HG03097 (cell line): ENCODE measurements at regions not wholly inside any gene's neighbourhood (a gene's known extent, or its start where the extent isn't known, plus 50 kb on each side); places are given as distances from the start of the nearest gene placed in this dataset.

ENCODE experiments used
- ATAC-seq: cut with Tn5 transposase; IDR thresholded peaks from one replicate; pipeline ENCODE4 v1.9.1; 2021; ENCODE audit not compliant: unreplicated experiment, low FRiP score

DNA sequence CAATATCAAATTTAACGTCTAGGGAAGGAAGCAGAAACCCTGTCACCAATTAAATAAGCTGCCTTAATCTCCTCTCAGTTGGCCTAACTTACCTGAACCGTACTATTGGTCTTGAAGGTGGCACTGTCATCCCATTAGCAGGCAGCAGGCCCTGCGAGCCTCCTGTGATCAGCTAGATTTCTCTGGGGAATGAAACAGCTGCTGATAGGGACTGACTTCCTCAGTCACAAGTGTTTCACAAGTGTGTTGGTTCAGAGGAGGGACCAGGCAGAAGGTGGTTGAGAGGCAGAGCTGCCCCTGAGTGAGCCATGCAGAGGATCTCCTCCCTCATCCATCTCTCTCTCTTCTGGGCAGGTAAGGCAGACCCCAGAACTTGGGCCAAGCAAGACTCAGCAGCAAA, 166.8 kb downstream of the DAD1 start:
- ATAC-seq: no peak

DNA sequence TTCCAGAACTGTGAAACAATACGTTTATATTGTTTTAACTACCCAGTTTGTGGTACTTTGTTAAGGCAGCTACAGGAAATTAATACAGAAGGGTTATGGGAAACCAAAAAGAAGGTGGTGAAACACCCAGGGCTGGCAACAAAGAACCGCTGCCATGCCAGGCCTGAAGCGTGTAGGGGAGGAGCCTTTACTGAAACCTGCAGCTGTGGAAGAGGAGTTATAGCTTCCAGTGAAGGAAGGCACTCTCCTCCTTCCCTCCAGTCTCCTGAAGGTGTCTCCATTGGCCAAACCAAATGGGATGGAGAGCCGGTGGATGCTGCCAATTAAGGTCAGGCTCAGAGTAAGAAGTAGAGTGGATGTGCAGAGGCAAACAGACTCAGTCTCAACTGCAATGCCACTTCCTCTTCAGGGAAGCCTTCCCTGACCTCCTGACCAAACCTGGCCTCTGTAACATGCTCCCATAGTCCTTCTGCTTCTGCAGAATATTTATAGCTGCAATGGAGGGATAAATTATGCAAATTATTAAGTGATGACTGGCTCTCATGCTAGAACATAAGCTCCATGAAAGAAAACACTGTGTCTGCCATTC, 168.3 kb downstream of the DAD1 start:
- ATAC-seq: no peak

DNA sequence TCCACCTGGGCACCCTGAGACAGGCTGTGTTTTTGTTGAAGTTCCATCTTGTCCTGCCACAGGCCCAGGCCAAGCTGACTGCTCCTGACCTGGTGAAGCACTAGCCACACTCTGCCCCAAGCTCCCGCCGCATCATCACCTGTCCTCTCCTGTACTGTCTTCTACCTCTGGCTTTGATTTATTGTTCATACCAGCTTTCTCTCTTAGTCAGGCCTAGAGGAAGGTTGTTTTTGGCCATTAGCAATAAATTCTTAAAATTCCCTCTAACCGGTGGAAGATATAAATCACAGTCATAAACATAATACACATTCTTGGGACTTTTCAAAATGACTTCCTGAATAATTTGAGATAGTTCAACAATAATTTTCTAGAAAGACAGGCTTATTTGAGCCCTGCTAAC, 169.4 kb downstream of the DAD1 start:
- no peak for ATAC-seq

DNA sequence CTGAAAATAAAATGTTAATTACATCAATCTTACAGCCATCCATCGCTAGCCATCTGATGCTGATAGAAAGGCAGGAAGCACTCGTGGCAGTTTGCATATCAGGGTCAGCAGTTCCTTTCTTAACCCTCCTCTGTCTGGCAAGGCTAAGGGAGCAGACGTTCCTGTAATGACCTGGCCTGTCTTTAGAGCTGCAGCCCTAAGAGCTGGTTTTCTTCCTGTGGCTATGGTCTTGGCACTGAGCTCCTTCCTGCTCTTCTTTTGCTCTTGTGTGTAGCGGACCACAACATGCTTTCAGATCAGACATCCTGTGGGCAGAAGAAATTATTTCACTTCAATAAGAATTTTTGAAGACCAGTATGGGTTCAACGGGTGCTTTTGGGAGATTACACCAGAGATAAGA, 170.4 kb downstream of the DAD1 start:
- ATAC-seq: peak; percentile 73

DNA sequence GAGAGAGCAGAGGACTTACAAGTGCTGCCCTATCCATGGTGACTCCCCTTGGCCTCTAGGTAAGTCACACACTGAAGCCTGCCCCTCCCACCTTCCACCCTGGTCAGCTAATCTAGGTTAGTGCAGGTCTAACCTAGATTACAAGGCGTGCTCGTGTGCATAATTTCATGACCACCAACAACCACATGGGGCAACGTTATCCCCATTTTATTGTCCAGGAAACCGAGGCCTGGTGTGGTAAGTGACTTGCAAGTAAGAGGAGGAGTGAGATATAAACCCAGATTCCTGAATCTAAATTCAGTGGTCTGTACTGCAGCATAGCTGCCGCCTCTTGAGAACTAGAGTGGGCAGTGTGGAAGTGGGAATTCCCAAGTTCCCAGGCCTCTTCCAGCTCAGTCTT, 171.1 kb downstream of the DAD1 start:
- ATAC-seq: no peak

DNA sequence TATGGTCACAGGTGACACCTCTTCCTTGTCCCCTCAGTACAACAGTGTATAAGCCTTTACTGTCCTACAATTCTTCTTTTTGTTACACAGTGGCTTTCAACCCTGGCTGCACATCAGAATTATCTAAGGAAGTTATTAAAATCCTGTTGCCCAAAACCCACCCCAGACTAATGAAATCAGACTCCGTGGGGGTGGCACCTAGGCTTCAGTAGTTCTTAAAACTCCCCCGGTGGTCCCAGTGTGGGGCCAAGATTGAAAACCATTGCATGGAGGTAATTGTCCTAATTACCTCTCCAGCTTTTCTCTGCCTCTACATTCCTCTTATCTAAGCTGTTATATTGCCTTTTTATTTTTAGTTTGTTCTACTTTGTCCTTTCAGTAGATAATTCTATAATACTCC, 172.8 kb downstream of the DAD1 start:
- no peak for ATAC-seq

DNA sequence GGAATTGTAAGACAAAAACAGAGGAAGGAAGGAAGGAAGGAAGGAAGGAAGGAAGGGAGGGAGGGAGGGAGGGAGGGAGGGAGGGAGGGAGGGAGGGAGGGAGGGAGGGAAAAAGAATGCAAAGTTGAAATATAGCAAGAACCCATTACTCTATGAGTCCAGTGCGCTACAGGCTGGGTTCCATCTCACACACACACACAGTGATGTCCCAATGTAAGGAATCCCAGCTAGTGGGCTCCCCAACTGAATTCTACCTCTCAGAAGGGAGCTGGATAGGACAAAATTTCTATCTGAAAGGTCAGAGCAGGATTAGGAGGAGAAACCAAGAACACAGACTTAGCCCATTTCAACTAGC, 173.4 kb downstream of the DAD1 start:
- ATAC-seq: no peak

DNA sequence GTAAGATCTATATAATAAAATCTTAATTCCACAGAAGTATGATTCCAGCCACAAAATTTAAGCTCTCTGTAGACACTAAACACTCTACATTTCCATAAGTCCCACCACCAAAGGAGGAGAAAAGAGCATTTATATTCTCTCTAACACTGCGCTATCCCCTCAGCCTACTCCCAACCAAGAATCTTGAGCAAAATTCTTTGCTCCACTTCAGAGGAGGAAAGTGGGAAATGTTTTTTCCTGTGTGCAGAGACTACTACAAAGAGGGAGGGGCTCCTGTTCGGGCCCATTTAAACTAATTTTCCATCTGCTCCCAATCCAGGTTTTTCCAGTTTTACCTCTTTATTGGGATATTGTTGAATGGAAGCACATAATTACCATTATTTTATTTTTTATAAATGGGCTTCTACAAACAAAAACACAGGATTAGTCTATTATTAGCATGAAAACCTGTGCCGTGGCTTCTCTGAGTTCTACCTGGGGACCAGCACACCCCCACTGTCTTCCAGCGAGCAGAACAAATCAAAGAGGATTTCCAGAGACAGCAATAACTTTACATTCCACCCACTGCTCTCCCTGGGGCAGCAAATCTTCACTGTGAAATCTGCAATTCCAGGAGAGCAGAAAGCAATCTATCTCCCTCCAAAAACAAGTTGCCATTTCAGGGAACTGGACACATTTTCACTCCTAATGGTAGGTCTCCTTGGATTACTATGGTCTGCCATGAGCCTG, 174.0 kb downstream of the DAD1 start:
- ATAC-seq: no peak

DNA sequence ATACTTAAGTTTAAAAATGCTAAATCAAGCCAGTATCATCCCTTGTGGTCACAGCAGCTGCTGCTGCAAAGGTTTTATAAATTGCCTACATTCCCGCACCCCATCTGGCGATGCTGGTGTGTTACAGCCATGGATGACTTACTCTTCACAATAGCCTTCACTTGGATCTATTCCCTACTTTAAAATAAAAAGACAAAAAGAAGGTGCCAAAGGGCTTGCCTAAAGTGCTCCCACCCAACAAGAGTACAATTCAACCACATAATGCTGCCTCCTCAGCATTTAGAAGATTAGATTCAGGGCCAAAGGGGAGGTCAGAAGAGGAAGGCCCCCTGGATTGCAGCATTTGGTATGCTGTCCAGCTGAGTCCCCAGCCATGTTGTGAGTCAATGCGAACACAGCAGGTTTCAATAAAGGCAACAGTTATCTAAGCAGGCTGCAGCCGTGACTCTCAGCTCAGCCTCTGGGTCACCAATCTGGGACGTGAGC, 176.1 kb downstream of the DAD1 start:
- no peak for ATAC-seq

DNA sequence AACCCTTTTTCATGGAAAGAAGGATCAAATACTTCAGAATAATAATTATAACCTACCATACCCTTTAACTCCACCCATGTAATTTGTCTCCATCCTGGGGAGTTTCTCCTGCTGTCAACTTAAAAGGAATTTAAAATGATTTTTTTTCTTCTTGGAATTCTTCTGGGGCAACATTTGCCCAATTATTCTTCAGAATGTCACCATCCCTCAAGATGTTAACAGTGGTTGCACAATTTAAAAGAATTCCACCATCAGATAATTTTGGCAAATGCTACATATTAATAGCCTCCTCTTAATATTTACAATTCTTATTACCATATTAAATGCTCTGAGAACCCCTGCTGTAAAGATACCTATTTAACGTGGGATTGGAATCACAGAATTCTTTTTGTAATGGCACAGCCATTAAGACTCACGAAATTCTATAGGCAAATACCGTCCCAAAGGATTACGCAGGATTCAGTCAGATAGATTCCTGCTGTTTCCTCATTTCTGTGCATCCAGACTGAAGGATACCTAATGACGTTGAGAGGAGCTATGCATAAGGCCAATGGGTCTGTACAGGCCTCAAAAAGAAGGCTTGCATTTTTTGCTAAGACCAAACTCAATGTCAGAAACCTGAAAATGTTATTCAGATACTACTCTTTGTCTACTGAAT, 177.5 kb downstream of the DAD1 start:
- ATAC-seq: no peak

DNA sequence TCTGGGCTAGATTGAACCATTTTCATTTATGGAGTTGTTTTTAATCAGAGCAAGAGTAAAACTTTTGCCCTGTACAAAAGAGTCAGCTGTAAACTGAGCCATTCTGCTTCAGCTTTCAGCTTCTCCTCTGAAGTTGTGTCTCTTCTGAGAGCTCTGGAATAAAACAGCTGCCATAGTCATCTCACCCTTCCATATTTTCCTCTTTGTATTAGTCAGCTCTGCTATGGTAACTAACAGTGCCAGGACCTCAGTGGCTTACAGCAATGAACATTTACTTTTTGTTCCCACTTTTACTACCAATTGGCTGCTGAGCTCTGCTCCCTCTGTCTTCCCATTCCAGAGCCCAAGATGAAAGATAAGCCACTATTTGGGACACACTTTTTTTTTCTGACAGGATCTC, 178.5 kb downstream of the DAD1 start:
- no peak for ATAC-seq

DNA sequence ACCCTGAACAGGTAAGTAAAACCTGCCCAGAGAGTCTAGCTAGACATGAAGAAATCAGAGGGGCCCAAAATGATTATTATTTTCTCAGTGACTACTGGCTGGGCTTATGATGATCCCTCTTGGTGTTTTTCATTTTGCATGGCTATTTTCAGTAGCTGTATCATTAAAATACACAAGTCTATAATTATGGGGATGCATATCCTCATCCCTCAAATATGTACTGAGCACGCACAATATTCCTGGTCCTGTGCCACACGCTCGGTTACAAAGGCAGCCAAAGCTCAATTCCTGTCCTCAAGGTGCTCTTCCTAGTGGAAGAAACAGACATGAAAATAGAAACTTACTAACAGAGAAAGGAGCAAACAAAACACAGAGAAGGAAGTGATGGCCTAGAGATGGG, 180.0 kb downstream of the DAD1 start:
- ATAC-seq: no peak

DNA sequence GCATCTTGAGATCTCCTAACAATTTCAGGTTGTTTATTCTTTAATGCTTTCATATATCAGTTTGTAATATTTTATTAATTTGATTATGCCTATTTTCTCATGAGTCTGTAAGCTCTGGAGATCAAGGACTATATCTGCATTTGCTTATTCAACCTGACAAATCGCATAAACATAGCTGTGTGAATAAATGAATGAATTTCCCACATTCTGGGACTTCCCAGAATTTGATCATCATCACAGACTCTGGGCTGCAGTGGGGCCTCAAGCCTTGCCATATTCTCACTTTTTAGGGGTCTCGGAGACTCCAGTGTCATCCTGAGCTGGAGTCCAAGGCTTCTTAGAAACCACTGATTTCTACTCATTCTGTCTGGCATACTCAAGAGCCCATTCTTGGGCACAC, 180.5 kb downstream of the DAD1 start:
- no peak for ATAC-seq

DNA sequence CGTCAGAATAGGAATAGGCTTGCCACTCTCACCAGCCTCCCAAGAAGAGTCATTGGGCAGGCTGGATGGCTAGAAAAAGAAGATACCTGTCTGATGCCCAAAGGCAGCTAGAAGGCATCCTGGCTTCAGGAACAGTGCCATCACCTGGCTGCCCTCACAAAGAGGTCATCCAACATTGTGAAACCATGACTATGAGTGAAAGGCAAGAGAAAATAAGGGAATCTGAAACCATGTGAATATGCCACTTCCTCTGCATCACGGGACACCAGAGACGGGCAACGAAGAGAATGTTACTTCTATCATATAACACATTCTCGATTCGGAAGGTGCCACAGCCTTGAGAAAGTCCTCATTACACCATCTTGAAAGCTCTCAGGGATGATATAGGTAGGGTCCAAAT, 182.0 kb downstream of the DAD1 start:
- no peak for ATAC-seq

DNA sequence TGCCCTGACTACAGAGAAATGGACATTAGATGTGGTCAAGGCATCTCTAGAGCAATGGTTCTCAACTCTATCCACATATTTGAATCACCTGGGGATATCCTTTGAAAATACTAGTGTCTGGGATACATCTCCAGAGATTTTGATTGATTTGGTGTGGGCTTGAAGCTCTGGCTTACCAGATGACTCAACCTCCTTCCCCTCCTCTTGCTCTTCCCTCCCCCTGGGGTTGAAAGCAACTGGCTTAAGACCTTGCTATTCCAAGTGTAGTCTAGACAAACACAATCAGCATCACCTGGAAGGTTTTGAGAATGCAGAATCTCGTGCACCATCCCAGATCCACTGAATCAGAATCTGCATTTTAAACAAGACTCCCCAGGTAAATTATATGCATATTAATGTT, 183.8 kb downstream of the DAD1 start:
- no peak for ATAC-seq

DNA sequence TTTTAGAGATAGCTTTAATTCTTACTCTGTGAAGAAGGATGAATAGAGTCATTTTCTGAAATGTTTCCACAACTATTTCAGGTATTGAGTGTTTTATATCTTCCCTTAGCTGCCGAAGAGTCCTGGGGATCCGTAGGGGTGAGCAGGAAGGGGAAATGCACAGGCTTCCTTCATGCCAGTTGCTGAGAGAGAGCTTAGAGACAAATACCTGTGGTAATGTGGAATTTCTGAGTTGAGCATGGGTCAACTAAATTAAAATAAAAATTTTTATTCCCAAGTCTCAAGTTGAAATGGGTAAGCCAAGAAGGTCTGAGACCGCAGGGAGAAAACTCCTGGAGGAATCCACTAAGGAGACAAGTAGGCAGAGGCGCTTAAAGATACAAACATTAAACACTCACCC, 185.7 kb downstream of the DAD1 start:
- ATAC-seq: no peak

DNA sequence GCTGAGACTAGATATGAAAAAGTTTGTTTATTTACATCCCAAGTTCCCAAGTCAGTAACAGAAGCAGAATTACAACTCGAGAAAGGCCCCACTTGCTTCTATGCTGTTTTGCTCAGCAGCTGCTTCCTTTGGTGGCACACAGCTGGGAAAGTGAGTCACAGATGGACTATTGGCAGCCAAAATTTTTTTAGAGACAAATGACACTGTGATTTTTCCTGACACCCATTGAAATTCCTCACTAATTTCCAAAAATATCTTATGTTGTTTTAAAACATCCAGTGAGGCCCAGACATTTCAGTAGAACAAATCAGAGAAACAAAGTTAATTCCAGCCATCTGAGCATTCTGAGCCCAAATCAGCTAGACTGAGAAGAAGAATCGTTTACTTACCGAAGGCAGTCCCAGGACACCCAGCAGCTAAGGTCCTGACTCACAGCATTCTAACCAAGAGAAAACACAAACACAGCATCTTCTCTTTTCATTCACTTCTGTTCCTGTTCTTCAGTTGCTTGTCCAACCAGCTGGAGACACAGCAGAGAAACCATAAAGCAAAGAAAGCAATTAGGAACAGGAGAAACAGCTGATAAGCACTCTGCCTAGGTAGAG, 188.3 kb downstream of the DAD1 start:
- no peak for ATAC-seq

DNA sequence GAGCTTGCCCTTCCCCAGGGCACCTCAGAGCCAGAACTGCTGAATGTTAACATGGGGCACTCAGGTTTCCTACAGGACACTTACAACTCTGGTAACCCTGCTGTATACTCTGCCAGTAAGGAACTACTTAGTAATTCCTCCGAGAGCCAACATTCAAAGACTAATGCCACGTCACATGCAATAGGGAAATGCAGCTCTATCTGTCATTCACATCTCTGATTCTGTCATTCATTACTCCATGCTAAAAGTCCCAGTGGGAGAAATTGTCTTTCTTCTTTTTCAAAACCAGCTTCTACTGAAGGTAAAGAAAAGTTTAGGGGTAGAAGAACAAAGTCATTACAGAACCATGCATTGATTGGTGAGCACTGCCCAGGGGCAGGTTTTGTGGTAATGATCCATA, 189.2 kb downstream of the DAD1 start:
- no peak for ATAC-seq

DNA sequence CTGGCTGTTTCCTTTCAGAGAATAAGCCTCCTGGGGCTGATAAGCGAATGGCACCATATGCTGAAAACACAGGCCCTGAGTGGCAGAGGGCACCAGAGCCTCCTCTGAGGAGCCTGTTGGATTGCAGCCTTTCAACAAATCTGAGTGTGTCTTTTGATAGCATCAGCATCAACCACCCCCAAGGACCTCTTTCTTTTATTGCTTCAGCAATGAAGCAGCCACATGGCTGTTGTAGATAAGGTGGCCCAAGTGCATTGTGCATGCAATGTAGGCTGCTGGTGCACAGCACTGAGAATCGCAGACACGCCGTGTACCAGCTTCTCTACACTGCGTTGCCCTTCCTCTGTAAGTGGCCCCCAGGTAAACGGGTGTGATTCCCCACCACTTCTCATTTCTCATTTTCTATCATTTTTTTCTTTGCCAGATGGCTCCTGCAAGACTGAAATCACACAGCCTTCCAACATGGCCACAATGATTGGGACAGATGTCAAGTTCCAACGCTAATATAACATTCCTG, 191.7 kb downstream of the DAD1 start:
- ATAC-seq: no peak

DNA sequence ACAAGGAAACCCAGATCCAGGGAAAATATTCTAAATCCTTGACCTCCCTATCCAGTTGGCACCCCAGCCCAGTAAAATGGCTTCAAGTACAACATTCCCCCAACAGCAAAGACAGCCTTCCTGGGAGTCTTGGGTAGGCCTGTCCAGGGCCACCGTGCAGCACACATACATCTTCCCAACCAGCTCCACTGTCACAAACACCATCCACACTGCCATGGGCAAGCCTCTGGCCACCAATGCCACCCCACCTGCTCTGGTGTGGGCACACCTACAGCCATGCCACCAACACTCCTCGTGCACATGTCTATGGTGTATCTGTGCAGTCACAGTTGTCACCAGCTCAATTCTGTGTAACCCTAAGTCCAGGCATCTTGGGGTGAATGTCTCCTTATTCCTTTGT, 193.2 kb downstream of the DAD1 start:
- ATAC-seq: no peak

DNA sequence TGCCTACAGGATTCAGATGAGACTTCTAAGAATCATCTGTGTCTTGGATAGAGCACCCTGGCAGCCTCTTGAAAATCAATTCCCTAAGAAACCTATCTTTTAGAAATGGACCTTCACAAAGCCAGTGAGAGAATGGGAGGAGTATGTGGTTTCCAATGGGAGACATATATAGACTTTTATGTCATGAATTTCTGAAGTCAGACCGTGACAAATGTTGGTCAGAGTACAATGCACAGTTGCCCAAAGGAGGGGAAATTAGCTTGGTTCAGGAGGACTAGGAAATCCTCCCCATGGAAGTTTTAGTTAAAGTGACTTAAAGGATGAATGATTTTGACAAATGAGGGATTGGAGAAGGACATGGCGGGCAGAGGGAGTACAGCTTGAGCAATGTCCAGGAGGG, 194.4 kb downstream of the DAD1 start:
- no peak for ATAC-seq

DNA sequence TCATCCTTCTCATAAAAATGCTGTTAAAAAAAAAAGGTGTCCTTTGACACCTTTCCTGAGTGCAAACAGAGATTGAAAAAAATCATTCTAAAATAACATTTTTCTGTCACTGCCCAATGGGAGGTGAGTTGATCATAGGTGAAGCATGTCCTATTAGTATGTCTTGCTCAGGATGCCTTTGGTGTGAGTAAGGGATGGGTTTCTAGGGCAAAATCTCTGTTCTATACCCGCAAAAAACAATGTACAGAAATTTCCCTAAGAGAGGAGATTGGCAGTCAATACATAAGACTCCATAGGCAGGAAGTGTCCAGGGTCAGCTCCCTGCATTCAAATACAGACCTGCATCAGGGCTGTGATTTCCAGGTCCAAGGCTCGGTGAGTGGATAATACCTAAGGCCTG, 195.2 kb downstream of the DAD1 start:
- ATAC-seq: no peak
